ENCODE measurements at regions not wholly inside any gene's neighbourhood (a gene's known extent, or its start where the extent isn't known, plus 50 kb on each side); places are given as distances from the start of the nearest gene placed in this dataset.
"Not testable (repeated sequence)": the region's sequence is repeated elsewhere in the genome, so short reads cannot be mapped to it uniquely, and the experiment has no call there.

GRCh38 chr5:57931352-57931751 lies 448.7 kb upstream of the ACTBL2 start:
- no peak overlapping the region for H3K27ac ChIP-seq
- TF ChIP-seq ZFX (IDR thresholded peaks at IDR 0.05; ENCODE audit: borderline replicate concordance), result no peak
- TF ChIP-seq, protein P1, sequence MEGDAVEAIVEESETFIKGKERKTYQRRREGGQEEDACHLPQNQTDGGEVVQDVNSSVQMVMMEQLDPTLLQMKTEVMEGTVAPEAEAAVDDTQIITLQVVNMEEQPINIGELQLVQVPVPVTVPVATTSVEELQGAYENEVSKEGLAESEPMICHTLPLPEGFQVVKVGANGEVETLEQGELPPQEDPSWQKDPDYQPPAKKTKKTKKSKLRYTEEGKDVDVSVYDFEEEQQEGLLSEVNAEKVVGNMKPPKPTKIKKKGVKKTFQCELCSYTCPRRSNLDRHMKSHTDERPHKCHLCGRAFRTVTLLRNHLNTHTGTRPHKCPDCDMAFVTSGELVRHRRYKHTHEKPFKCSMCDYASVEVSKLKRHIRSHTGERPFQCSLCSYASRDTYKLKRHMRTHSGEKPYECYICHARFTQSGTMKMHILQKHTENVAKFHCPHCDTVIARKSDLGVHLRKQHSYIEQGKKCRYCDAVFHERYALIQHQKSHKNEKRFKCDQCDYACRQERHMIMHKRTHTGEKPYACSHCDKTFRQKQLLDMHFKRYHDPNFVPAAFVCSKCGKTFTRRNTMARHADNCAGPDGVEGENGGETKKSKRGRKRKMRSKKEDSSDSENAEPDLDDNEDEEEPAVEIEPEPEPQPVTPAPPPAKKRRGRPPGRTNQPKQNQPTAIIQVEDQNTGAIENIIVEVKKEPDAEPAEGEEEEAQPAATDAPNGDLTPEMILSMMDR (IDR thresholded peaks at IDR 0.05), result no peak

- TF ChIP-seq, protein P1 (IDR thresholded peaks at IDR 0.05), result no peak
- TF ChIP-seq ZFX (IDR thresholded peaks at IDR 0.05; ENCODE audit: borderline replicate concordance), result no peak
- H3K27ac ChIP-seq, result no peak overlapping the region
Measured at GRCh38 chr5:57929271-57929670, 446.7 kb upstream of the ACTBL2 start.

DNA sequence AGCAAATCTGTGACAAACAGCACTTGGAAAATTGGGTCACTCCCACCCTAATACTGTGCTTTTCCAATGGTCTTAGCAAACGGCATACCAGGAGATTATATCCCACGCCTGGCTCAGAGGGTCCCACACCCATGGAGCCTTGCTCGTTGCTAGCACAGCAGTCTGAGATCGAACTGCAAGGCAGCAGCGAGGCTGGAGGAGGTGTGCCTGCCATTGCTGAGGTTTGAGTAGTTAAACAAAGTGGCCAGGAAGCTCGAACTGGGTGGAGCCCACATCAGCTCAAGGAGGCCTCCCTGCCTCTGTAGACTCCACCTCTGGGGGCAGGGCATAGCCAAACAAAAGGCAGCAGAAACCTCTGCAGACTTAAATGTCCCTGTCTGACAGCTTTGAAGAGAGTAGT lies 440.5 kb upstream of the ACTBL2 start:
- H3K27ac ChIP-seq, result not testable (repeated sequence)

DNA sequence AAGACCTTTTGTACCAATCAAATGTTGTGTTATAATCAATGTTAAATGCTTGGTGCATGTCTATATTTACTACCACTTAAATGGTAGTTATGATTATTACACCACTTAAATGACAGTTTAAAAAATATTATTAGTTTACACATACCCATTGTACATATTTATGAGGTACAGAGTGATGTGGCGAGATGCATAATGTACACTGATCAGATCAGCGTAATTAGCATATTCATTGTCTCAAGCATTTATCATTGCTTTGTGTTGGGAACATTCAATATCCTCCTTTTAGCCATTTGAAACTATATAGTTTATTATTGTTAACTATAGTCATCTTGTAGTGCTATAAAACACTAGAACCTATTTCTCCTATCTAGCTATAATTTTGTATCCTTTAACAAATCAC lies 434.4 kb upstream of the ACTBL2 start:
- TF ChIP-seq, protein P1 (IDR thresholded peaks at IDR 0.05), result no peak
- TF ChIP-seq ZFX (IDR thresholded peaks at IDR 0.05; ENCODE audit: borderline replicate concordance), result no peak
- H3K27ac ChIP-seq, result no peak overlapping the region

- no peak for TF ChIP-seq ZFX (IDR thresholded peaks at IDR 0.05; ENCODE audit: borderline replicate concordance)
- TF ChIP-seq, protein P1 (IDR thresholded peaks at IDR 0.05), result no peak
- H3K27ac ChIP-seq, result no peak overlapping the region
Measured at GRCh38 chr5:57915536-57915935, 432.9 kb upstream of the ACTBL2 start.

DNA sequence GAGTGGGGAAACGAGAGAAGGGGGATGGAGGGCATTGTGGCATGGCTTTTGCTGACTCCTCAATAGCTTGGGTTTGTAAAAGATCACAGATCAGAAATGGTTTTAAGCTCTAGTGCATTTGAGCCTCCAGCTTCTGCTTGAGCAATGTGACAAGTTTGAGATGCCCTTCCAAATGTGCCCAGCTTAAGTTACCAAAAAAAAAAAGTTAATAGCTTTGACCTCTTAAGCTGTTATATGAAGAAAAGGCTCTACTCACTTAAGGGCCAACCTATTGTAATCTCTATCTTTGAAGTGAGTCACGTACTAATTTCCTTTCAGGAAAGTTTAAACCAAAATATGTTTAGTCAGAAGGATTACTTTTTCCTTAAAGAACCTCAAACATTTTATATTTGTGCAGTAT lies 428.8 kb upstream of the ACTBL2 start:
- TF ChIP-seq, protein P1 (IDR thresholded peaks at IDR 0.05), result no peak
- TF ChIP-seq ZFX (IDR thresholded peaks at IDR 0.05; ENCODE audit: borderline replicate concordance), result no peak
- no peak overlapping the region for H3K27ac ChIP-seq

GRCh38 chr5:57906671-57907070 lies 424.1 kb upstream of the ACTBL2 start:
- TF ChIP-seq, protein P1 (IDR thresholded peaks at IDR 0.05), result no peak
- TF ChIP-seq ZFX (IDR thresholded peaks at IDR 0.05; ENCODE audit: borderline replicate concordance), result no peak
- H3K27ac ChIP-seq, result no peak overlapping the region

GRCh38 chr5:57903458-57903857 lies 420.8 kb upstream of the ACTBL2 start:
- TF ChIP-seq, protein P1 (IDR thresholded peaks at IDR 0.05), result no peak
- TF ChIP-seq ZFX (IDR thresholded peaks at IDR 0.05; ENCODE audit: borderline replicate concordance), result no peak
- no peak overlapping the region for H3K27ac ChIP-seq

All from 22Rv1 (cell line).